ENCODE measurements at regions not wholly inside any gene's neighbourhood (a gene's known extent, or its start where the extent isn't known, plus 50 kb on each side); places are given as distances from the start of the nearest gene placed in this dataset.

DNA sequence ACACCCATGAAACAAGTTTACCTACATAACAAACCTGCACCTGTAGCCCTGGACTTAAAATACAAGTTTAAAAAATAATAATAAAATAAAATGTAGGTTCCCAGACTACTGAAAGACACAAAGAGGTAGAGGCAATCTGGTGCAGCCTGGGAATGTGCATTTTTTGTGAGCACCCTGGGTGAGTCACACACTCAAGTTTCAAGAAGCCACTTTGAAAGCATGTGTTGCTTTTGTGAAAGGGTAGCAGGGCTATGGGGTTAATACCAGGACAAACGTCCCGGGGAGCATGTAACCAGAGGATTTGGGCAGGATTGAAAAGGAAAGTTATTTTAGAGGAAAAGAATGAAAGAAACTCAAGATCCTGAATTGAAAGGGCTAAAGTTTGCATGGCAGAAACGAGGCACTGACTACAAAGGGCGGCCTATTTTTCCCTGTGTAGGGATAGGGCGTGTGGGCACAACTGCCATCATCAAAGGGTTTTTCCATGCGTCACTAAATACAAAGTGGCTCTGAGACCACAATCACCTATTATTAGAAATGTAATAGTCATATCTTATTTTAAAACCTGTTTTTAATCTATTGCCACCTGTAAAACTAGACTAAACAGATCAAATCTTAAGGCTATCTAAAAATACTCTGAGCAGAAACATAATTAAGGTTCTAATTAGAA is 314.9 kb downstream of the COG6 start:
- intact Hi-C loops (cut with DNase I): no loop called here
- WGBS: 66% methylated on average over 6 of the region's 6 CpGs
- Histone ChIP-seq H3K27ac (no peak overlapping the region), H3K36me3 (no peaks in the 10 kb centered on the region), H3K4me3 (no peak overlapping the region), H3K9me3 (no peaks in the 10 kb centered on the region), H3K4me1 (replicated peaks) (no peaks in the 10 kb centered on the region), H3K27me3 (replicated peaks; ENCODE audit: insufficient read depth) (no peaks in the 10 kb centered on the region)
- TF ChIP-seq POLR2A (IDR thresholded peaks at IDR 0.05) (no peak), POLR2AphosphoS5 (IDR thresholded peaks at IDR 0.05) (no peak)
- TF ChIP-seq, protein P1, sequence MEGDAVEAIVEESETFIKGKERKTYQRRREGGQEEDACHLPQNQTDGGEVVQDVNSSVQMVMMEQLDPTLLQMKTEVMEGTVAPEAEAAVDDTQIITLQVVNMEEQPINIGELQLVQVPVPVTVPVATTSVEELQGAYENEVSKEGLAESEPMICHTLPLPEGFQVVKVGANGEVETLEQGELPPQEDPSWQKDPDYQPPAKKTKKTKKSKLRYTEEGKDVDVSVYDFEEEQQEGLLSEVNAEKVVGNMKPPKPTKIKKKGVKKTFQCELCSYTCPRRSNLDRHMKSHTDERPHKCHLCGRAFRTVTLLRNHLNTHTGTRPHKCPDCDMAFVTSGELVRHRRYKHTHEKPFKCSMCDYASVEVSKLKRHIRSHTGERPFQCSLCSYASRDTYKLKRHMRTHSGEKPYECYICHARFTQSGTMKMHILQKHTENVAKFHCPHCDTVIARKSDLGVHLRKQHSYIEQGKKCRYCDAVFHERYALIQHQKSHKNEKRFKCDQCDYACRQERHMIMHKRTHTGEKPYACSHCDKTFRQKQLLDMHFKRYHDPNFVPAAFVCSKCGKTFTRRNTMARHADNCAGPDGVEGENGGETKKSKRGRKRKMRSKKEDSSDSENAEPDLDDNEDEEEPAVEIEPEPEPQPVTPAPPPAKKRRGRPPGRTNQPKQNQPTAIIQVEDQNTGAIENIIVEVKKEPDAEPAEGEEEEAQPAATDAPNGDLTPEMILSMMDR (IDR thresholded peaks at IDR 0.05): no peak
- DNase-seq (ENCODE audit: low spot score): no peak

DNA sequence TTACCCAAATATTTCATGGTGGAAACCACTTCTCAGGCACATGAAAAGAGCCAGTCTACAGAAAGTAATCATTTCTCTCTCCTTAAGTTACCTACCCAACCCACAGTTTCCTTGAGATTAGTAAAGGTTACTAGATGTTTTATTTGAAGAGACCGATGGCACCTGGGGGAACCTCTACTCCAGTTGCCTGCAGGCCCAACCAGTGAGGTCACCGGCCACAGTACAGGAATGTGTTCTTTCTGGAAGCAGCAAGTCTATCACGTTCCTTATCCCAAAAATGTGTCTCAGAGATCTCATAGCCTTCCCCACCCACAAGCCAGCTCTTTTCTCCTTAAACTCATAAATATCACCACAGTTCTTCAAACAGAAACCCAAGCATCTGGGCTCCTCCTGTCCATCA is 316.1 kb downstream of the COG6 start:
- WGBS: 86% methylated on average over 3 of the region's 3 CpGs
- intact Hi-C loops (cut with DNase I): no loop called here
- H3K27ac ChIP-seq: no peak overlapping the region
- H3K4me1 ChIP-seq (replicated peaks): no peaks in the 10 kb centered on the region
- H3K27me3 ChIP-seq (replicated peaks; ENCODE audit: insufficient read depth): no peaks in the 10 kb centered on the region
- no peak for DNase-seq (ENCODE audit: low spot score)
- TF ChIP-seq, protein P1 (IDR thresholded peaks at IDR 0.05): no peak
- TF ChIP-seq POLR2A (IDR thresholded peaks at IDR 0.05) (no peak), POLR2AphosphoS5 (IDR thresholded peaks at IDR 0.05) (no peak)
- H3K4me3 ChIP-seq: no peak overlapping the region
- no peaks in the 10 kb centered on the region for H3K36me3 ChIP-seq
- no peaks in the 10 kb centered on the region for H3K9me3 ChIP-seq

DNA sequence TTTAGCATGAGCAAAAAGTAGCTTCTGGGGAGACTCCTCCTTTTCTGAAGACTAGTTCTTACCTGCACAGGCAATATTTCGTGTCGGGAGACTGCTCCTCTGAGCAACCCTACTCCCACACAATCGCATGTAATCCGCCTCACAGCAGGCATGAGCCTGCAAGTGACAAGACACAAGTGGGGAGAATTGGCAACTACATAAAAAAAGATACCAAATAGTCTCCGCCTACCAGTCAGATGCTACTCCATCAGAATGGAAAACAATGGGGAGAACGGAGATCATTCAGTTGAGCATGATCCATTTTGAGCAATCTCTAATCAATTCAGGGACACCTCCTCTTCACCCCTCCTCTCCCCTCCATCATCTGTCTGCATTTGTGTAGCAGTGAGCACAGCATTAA is 321.0 kb downstream of the COG6 start:
- H3K9me3 ChIP-seq: no peaks in the 10 kb centered on the region
- no peaks in the 10 kb centered on the region for H3K4me1 ChIP-seq (replicated peaks)
- H3K27me3 ChIP-seq (replicated peaks; ENCODE audit: insufficient read depth): no peaks in the 10 kb centered on the region
- WGBS: 44% methylated on average over 6 of the region's 6 CpGs
- intact Hi-C loops (cut with DNase I): no loop called here
- no peaks in the 10 kb centered on the region for H3K36me3 ChIP-seq
- no peak overlapping the region for H3K4me3 ChIP-seq
- no peak overlapping the region for H3K27ac ChIP-seq
- no peak for DNase-seq (ENCODE audit: low spot score)
- TF ChIP-seq, protein P1 (IDR thresholded peaks at IDR 0.05): no peak
- TF ChIP-seq POLR2AphosphoS5 (IDR thresholded peaks at IDR 0.05) (no peak), POLR2A (IDR thresholded peaks at IDR 0.05) (no peak)

DNA sequence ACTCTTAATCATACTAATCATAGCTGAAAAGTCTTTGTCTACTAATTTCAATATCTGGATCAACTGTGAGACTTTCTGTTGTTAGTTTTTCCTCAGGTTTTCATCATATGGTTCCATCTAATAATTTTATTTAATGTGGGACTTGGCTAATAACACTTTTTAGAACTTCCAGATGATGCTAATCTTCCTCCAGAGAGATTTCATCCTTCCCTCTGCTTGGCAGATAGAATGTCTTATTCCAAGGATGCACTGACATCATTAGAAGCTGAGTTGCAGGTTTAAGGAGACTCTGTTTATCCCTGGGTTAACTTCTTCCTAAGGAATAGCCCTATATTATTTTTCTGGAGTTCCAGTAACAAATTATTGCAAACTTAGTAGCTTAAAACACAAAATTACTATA is 325.6 kb downstream of the COG6 start:
- TF ChIP-seq, protein P1 (IDR thresholded peaks at IDR 0.05): no peak
- TF ChIP-seq POLR2AphosphoS5 (IDR thresholded peaks at IDR 0.05) (no peak), POLR2A (IDR thresholded peaks at IDR 0.05) (no peak)
- Histone ChIP-seq H3K4me3 (no peak overlapping the region), H3K36me3 (no peaks in the 10 kb centered on the region), H3K9me3 (no peaks in the 10 kb centered on the region), H3K27ac (no peak overlapping the region), H3K27me3 (replicated peaks; ENCODE audit: insufficient read depth) (no peaks in the 10 kb centered on the region), H3K4me1 (replicated peaks) (no peaks in the 10 kb centered on the region)
- no peak for DNase-seq (ENCODE audit: low spot score)
- intact Hi-C loops (cut with DNase I): no loop called here

DNA sequence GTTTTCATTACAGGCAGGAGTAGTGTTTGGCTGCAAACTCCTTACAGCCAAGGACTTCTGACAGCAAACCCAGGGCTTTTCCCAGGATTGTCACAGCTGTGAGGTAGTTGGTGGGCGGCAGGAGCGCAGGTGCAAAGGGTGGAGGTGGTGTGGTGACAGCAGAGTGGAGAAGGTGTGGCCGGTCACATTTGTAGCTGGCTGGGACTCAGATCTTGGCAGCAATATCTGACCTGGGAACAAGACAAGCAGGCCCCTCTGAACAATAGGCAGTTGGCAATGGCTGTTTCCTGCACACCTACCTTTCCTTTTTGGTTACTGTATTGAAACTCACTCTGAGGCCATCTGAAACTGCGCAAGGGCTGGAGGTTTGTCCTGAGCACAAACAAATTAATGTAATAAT is 327.3 kb downstream of the COG6 start:
- 49% methylated on average over 4 of the region's 4 CpGs for WGBS
- DNase-seq (ENCODE audit: low spot score): no peak
- TF ChIP-seq, protein P1 (IDR thresholded peaks at IDR 0.05): no peak
- TF ChIP-seq POLR2A (IDR thresholded peaks at IDR 0.05) (no peak), POLR2AphosphoS5 (IDR thresholded peaks at IDR 0.05) (no peak)
- Histone ChIP-seq H3K27ac (no peak overlapping the region), H3K9me3 (no peaks in the 10 kb centered on the region), H3K4me1 (replicated peaks) (no peaks in the 10 kb centered on the region), H3K36me3 (no peaks in the 10 kb centered on the region), H3K27me3 (replicated peaks; ENCODE audit: insufficient read depth) (no peaks in the 10 kb centered on the region), H3K4me3 (no peak overlapping the region)
- intact Hi-C loops (cut with DNase I): no loop called here
